ENCODE measurements at regions not wholly inside any gene's neighbourhood (a gene's known extent, or its start where the extent isn't known, plus 50 kb on each side); places are given as distances from the start of the nearest gene placed in this dataset.

- Histone ChIP-seq H4K20me1 (replicated peaks; ENCODE audit: control insufficient read depth, extremely low read depth, insufficient read depth, low read length) (no peaks in the 10 kb centered on the region), H3K9ac (replicated peaks; ENCODE audit: extremely low read depth, insufficient read depth, low read length) (no peak overlapping the region), H3K9me3 (replicated peaks; ENCODE audit: control insufficient read depth, insufficient read depth, low read length) (peaks cover 3% of the 10 kb centered on the region), H3K4me2 (ENCODE audit: insufficient read depth, low read length) (no peak overlapping the region), H3K27me3 (ENCODE audit: control insufficient read depth in 2 of 2, insufficient read depth in 2 of 2, low read length in 2 of 2) (no peaks in the 10 kb centered on the region), H3K36me3 (ENCODE audit: control insufficient read depth in 2 of 2, extremely low read depth in 1 of 2, insufficient read depth in 2 of 2, low read length in 2 of 2) (no peaks in the 10 kb centered on the region), H2AFZ (ENCODE audit: low read depth, low read length) (no peak overlapping the region), H3K4me3 (replicated peaks in 1 of 3; ENCODE audit: insufficient read depth in 1 of 3, low read depth in 1 of 3, low read length in 3 of 3) (no peak overlapping the region), H3K79me2 (ENCODE audit: control insufficient read depth, insufficient read depth, low read length) (no peaks in the 10 kb centered on the region), H3K4me1 (ENCODE audit: control insufficient read depth, extremely low read depth, insufficient read depth, low read length) (no peaks in the 10 kb centered on the region), H3K9me1 (replicated peaks; ENCODE audit: control insufficient read depth, extremely low read depth, insufficient read depth, low read length) (no peaks in the 10 kb centered on the region), H3K27ac (ENCODE audit: insufficient read depth, low read depth, low read length) (no peak overlapping the region)
- intact Hi-C loops (cut with micrococcal nuclease) (no loop called here), dilution Hi-C loops (cut with MboI; ENCODE audit: extremely low pct_ligation_motif_present, low sequenced_read_pairs) (no loop called here)
- ChIA-PET POLR2A (no interaction called here), CTCF (no interaction called here)
- no TSS peak for BruUV-seq (replicated peaks)
- no peak for TF ChIP-seq GATA2 (IDR thresholded peaks at IDR 0.05; ENCODE audit: insufficient read depth, insufficient read length, low read depth, low read length)
- no peak for TF ChIP-seq CTCF (IDR thresholded peaks at IDR 0.05; ENCODE audit: extremely low read depth in 1 of 2, insufficient read depth in 1 of 2, low read depth in 1 of 2, low read length in 2 of 2)
- no peak for TF ChIP-seq JUN (IDR thresholded peaks at IDR 0.05; ENCODE audit: borderline replicate concordance, insufficient read depth, insufficient read length, low read depth)
- no peak for TF ChIP-seq MAX (IDR thresholded peaks at IDR 0.05; ENCODE audit: insufficient read depth, insufficient read length)
- no peak for TF ChIP-seq FOS (IDR thresholded peaks at IDR 0.05; ENCODE audit: borderline replicate concordance, insufficient read depth, low read length)
- no peak for TF ChIP-seq POLR2A (IDR thresholded peaks at IDR 0.05; ENCODE audit: low read depth, low read length)
- no peak for TF ChIP-seq POLR2AphosphoS5 (IDR thresholded peaks at IDR 0.05; ENCODE audit: insufficient read depth, low read depth, low read length)
- no peak for TF ChIP-seq MYC (IDR thresholded peaks at IDR 0.05; ENCODE audit: low read depth, low read length)
- TF ChIP-seq EZH2 (IDR thresholded peaks at IDR 0.05; ENCODE audit: borderline replicate concordance, low read depth, low read length, severe bottlenecking): no peak
- DNase-seq (ENCODE audit: low read depth, low spot score) (no peak), FAIRE-seq (no peak)
Measured at GRCh38 chr5:30686530-30686929, 507.0 kb upstream of the CDH6 start.

All from endothelial cell of umbilical vein (primary cell).